ENCODE measurements at regions not wholly inside any gene's neighbourhood (a gene's known extent, or its start where the extent isn't known, plus 50 kb on each side); places are given as distances from the start of the nearest gene placed in this dataset.

DNA sequence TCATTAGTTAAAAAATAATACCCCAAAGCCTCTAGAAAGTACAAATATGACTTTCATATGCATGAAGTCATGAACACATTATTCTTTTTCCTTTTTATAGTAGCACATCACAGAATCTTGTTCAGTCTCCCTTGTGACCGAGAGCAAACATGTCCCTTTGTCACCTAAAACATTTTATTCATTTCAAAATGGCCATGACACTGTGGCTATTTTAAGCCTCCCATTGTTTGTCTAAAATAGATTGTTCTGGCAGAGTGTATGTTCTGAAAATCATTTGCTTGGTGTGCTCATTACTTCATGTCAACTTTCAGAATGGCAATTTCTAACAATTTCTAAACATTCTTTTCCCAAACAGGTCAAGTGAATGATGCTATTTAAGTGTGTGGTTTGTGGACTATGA, 865.0 kb downstream of the JRKL start:
- no peak for DNase-seq
- H3K9me3 ChIP-seq: no peaks in the 10 kb centered on the region
- no peaks in the 10 kb centered on the region for H3K36me3 ChIP-seq
- no peaks in the 10 kb centered on the region for H3K27me3 ChIP-seq
- no peak overlapping the region for H3K4me3 ChIP-seq
- WGBS, 2 donors: 21 to 38% methylated on average over 1 of the region's 1 CpG
- H3K4me1 ChIP-seq: no peaks in the 10 kb centered on the region
- no peak overlapping the region for H3K27ac ChIP-seq
- intact Hi-C loops (cut with DNase I): no loop called here
- TF ChIP-seq CTCF (IDR thresholded peaks at IDR 0.05) (no peak), POLR2A (IDR thresholded peaks at IDR 0.05) (no peak)

- Histone ChIP-seq H3K27ac (no peak overlapping the region), H3K36me3 (no peaks in the 10 kb centered on the region), H3K4me1 (no peaks in the 10 kb centered on the region), H3K27me3 (no peaks in the 10 kb centered on the region), H3K9me3 (no peaks in the 10 kb centered on the region), H3K4me3 (no peak overlapping the region)
- TF ChIP-seq CTCF (IDR thresholded peaks at IDR 0.05) (no peak), POLR2A (IDR thresholded peaks at IDR 0.05) (no peak)
- WGBS, 2 donors: 84 to 100% methylated on average over 3 of the region's 3 CpGs
- no peak for DNase-seq
- intact Hi-C loops (cut with DNase I): no loop called here
Measured at GRCh38 chr11:97259434-97259833, 869.6 kb downstream of the JRKL start.

- H3K27ac ChIP-seq: no peak overlapping the region
- H3K27me3 ChIP-seq: no peaks in the 10 kb centered on the region
- no peaks in the 10 kb centered on the region for H3K9me3 ChIP-seq
- TF ChIP-seq CTCF (IDR thresholded peaks at IDR 0.05) (no peak), POLR2A (IDR thresholded peaks at IDR 0.05) (no peak)
- H3K36me3 ChIP-seq: no peaks in the 10 kb centered on the region
- intact Hi-C loops (cut with DNase I): no loop called here
- no peak overlapping the region for H3K4me3 ChIP-seq
- H3K4me1 ChIP-seq: no peaks in the 10 kb centered on the region
- WGBS, 2 donors: 91 to 98% methylated on average over 3 of the region's 3 CpGs
- no peak for DNase-seq
Measured at GRCh38 chr11:97259884-97260283, 870.1 kb downstream of the JRKL start.

GRCh38 chr11:97263183-97263858, 873.5 kb downstream of the JRKL start:
- Histone ChIP-seq H3K9me3 (no peaks in the 10 kb centered on the region), H3K4me1 (no peaks in the 10 kb centered on the region), H3K27me3 (no peaks in the 10 kb centered on the region), H3K4me3 (no peak overlapping the region), H3K27ac (no peak overlapping the region), H3K36me3 (no peaks in the 10 kb centered on the region)
- DNase-seq: no peak
- 60 to 64% methylated on average over 5 of the region's 5 CpGs for WGBS, 2 donors
- intact Hi-C loops (cut with DNase I): no loop called here
- TF ChIP-seq CTCF (IDR thresholded peaks at IDR 0.05): no peak
- no peak for TF ChIP-seq POLR2A (IDR thresholded peaks at IDR 0.05)

DNA sequence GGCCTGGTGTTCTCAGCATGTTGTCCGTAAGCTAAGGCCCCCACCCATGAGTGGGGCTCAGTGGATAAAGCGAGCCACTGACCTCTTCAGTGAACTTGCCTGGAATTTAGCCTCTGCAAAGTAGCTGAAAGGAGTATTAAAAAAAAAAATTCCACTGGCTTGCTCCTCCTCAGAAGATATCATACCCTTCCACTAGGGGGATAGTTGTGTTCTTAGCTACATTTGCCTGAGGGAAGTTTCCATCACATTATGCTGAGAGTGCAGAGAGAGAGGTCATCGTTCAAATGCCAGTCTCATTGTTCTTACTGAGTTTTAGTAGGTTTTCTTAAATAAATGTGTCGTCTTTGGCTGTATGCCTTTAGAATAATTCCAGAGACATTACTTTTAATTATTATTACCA, 879.7 kb downstream of the JRKL start:
- H3K27me3 ChIP-seq: no peaks in the 10 kb centered on the region
- no peak overlapping the region for H3K27ac ChIP-seq
- H3K9me3 ChIP-seq: peaks cover 0 to 9% (median 8%) of the 10 kb centered on the region in 3 donors
- no peaks in the 10 kb centered on the region for H3K4me1 ChIP-seq
- no peaks in the 10 kb centered on the region for H3K36me3 ChIP-seq
- DNase-seq: no peak
- no peak for TF ChIP-seq CTCF (IDR thresholded peaks at IDR 0.05)
- TF ChIP-seq POLR2A (IDR thresholded peaks at IDR 0.05): no peak
- intact Hi-C loops (cut with DNase I): no loop called here
- no peak overlapping the region for H3K4me3 ChIP-seq
- WGBS, 2 donors: 55 to 65% methylated on average over 3 to 4 of the region's 4 CpGs

Data from esophagus squamous epithelium (tissue), 5 donors.